ENCODE measurements at regions not wholly inside any gene's neighbourhood (a gene's known extent, or its start where the extent isn't known, plus 50 kb on each side); places are given as distances from the start of the nearest gene placed in this dataset.

- no peak for DNase-seq (ENCODE audit: low read depth)
Observed at GRCh38 chr3:66744986-66745385, 244.2 kb upstream of the LRIG1 start.

GRCh38 chr3:66747261-66747660, 246.4 kb upstream of the LRIG1 start:
- DNase-seq (ENCODE audit: low read depth): no peak

GRCh38 chr3:66747696-66748095, 246.9 kb upstream of the LRIG1 start:
- no peak for DNase-seq (ENCODE audit: low read depth)

GRCh38 chr3:66748175-66748876, 247.5 kb upstream of the LRIG1 start:
- no peak for DNase-seq (ENCODE audit: low read depth)

DNA sequence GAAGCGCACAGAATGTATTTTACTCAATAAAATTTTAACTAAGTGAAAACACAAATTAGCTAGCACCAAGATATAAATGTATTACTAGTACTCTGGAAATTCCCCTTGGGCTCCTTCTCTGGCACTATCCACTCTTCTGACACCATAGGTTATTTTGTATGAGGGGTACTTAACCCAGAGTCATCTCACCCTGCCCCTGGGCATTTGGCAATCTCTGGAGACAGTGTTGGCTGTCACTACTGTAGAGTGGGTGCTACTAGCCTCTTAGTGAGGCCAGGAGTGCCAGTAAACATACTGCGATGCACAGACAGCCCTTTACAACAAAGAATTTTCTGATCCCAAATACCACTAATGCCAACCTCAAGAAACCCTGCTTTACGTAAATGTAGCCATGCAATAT, 246.3 kb upstream of the KBTBD8 start:
- DNase-seq (ENCODE audit: low read depth): no peak

DNA sequence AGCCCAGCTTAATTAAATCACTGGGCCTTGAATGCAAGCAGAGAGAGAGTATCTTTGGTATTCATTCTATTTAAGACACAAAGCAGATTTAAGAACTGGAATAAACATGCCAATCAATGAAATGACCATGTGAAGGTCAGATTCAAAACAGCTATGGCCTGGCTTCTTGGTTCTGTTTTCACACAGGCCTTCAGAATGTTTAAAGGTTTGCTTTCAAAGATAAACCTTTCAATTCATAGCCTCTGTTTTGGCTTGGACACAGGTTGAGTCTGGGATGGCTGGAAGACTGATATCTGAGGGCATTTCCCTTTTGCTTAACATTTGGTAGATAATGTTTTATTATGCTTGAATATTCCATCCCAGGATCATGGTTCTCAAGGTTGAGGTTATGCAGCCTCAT, 244.4 kb upstream of the KBTBD8 start:
- DNase-seq (ENCODE audit: low read depth): no peak

DNA sequence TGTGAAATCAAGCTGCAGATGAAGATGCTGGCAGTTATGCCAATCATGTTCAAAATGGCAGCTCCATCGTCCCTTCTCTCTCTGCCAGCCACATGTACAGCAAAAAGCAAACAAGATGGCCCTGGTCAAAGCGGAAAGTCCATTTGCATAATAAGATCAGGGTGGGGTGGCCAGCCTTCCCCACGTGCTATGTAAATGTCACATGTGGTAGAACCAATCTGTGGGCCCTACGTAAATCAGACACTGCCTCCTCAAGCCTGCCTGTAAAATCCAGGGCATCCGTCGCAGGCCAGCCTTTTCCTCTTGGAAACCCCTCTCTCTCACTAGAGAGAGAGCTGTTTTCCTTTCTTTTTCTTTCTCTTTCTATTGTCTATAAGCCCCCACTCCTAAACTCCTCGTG, 243.5 kb upstream of the KBTBD8 start:
- no peak for DNase-seq (ENCODE audit: low read depth)

DNA sequence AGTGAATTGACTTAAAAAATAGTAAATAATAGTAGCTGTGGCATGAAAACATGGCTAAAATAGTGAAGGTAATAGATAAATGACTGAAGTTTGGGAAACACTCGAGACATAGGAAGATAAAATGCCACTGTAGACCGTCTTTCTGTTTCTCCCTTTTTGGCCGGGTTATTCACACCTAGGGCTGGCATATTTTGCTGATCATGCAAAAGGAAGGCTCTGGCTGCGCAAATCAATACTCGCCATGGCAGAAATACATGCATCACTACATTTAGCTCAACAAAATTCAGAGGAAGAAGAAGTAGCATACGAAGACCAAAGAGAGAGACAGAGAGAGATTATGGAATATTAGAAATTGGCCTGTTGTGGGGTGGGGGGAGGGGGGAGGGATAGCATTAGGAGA, 242.2 kb upstream of the KBTBD8 start:
- no peak for DNase-seq (ENCODE audit: low read depth)

DNA sequence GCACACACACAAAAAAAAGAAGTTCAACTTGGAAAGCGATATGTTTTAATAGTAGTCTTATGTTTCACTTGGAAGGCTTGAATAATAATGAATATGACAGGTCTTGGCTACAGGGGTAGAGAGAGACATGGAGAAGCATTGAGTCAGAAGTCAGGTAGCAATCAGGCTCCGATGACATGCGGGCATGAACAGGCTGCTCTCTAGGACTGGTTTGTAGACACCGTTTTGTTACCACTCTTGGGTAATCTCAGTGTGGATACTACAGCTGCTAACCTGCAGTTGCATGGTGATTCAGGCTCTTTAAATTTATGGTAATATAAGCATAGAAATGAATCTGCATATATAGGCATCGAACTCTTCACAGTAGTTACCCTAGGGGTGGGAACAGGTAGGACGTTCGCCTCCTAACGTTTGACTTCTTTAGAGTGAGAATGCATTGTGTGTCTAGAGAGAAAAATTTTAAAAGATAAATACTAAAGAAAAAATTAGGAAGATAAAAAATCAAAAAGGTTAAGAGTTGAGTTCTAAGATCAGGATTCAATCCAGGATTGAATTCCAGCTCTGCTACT, 241.6 kb upstream of the KBTBD8 start:
- DNase-seq (ENCODE audit: low read depth): no peak

GRCh38 chr3:66761093-66761780, 236.9 kb upstream of the KBTBD8 start:
- peak; percentile 3 for DNase-seq (ENCODE audit: low read depth)

DNA sequence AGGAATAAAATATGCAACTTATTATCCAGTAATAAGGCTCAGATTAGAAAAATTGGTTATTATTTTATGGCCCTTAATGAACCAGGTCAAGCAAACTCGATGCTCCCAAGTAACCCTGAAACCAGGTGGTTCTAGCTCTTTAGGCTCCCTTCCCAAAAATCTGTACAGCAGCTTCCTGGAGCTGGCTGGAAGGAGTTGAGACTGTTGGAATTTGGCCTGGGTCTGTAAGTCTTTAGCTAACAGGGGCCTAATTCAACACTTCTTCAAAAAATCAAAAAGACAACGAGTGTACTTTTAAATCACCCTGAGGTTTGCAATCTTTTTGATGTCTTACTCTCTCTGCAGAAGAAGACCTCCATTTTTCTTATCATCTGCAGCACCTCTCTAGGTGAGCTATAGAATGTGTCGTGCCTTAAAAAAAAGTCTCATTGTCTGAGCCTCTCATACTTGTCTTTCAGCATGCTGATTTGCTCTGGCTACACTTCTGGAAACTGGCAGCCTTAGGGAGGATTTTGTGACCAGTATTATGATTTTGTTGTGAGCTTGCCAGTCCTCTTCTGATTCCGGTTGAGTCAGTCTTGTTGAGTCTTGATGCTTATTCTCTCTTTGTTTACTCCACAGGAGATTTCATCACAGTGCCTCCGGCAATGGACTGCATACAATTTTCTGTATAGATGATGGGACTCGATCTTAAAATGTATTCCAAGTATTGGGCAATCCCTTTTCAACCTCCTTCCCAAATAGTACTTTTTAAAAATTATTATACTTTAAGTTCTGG, 235.0 kb upstream of the KBTBD8 start:
- DNase-seq (ENCODE audit: low read depth): no peak

DNA sequence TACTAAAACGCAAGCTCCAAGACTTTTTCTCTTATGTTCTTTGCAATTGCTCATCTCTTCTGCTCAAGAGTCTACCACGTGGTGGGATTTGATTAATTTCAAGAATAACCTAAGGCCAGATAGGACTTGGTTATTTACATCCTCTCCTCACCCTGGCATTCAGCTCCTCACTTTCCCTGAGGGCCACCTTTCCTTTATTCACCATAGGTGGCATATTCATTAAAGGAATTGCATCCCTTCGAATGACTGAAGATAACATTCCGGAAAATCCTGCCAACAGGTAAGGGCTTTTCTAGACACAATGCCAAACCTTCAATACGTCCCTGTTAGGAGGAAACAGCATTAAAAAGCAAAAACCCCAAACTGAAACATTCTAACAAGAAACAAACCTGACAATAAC, 220.0 kb upstream of the KBTBD8 start:
- DNase-seq (ENCODE audit: low read depth): no peak

GRCh38 chr3:66778777-66779176, 219.3 kb upstream of the KBTBD8 start:
- DNase-seq (ENCODE audit: low read depth): no peak

DNA sequence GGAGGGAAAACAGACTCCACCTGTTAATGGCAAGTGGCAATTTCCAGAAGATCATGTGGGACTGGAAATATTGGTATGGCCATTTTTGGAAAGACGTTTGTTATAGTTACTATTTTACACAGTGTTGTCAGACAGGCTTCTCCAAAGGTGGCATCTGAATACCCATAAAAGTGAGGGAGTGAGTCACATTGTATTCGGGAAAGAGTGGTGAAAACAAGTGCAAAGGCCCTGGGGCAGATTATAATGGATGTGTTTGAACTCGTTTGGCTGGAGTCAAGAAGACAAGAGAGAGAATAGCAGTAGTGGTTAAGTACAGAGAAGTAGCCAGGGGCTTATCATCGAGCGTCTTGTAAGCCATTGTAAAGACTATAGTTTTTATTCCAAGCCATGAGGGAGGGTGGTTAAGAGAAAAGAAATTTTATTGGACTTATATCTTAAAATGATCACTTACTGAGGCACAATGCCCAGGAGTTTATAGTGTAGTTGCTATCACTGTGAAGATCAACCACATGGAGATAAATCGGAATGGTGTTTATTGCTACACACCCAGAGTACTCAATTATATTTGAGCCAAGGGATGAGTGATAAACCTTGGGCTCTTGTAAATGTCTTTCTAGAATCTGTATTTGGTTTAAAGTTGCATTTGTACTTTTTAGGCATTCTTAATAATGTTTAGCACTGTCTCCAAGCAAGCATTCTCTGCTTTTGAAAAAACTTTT, 212.8 kb upstream of the KBTBD8 start:
- no peak for DNase-seq (ENCODE audit: low read depth)

GRCh38 chr3:66789580-66790237, 208.4 kb upstream of the KBTBD8 start:
- DNase-seq (ENCODE audit: low read depth): no peak

- no peak for DNase-seq (ENCODE audit: low read depth)
Observed at GRCh38 chr3:66792086-66792485, 206.0 kb upstream of the KBTBD8 start.

- DNase-seq (ENCODE audit: low read depth): peak; percentile 19
Observed at GRCh38 chr3:66795365-66795764, 202.7 kb upstream of the KBTBD8 start.

GRCh38 chr3:66796343-66796742, 201.8 kb upstream of the KBTBD8 start:
- DNase-seq (ENCODE audit: low read depth): no peak

- DNase-seq (ENCODE audit: low read depth): no peak
Observed at GRCh38 chr3:66797889-66798560, 200.1 kb upstream of the KBTBD8 start.

GRCh38 chr3:66800941-66801545, 197.1 kb upstream of the KBTBD8 start:
- DNase-seq (ENCODE audit: low read depth): no peak
